ENCODE measurements at regions not wholly inside any gene's neighbourhood (a gene's known extent, or its start where the extent isn't known, plus 50 kb on each side); places are given as distances from the start of the nearest gene placed in this dataset.

DNA sequence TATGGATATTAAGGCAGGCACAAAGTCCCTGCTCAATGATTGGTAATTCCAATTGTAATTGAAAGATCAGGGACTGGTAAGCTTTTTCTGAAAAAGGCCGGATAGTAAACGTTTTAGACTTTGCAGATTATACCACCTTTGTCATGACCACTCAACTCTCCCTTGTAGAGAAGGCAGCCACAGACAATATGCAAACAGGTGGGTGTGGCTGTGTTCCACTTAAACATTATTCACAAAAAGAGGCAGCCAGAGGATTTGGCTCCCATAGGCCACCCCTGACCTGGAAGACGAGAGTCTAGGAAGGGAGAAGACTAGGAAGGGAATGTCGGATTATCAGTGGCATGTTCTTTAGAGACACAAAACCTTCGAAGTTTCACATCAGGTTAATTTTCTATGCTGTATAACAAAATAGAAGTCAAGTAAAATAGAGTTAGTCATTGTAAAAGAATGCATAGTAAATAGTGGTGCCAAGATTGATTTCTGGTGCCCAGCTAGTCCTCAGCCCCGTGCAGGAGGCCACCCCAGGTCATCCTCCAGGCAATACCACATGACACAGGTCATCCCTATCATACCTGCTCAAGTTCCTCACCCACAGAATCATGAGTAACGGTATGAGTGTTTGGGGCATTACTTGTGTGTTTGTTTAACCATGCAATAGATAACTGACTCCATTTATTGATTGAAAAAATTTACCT, 193.8 kb downstream of the PLPP4 start:
- no peak for DNase-seq (ENCODE audit: low spot score, unreplicated experiment)
- H3K27me3 Mint-ChIP-seq: no peaks in the 10 kb centered on the region
- no peak overlapping the region for H3K4me3 Mint-ChIP-seq (ENCODE audit: low read depth)
- no peaks in the 10 kb centered on the region for H3K4me1 Mint-ChIP-seq (ENCODE audit: low read depth)
- no peaks in the 10 kb centered on the region for H3K36me3 Mint-ChIP-seq (ENCODE audit: insufficient read depth)
- H3K27ac Mint-ChIP-seq: no peak overlapping the region
- H3K9me3 Mint-ChIP-seq (ENCODE audit: low read depth): no peaks in the 10 kb centered on the region
- TF ChIP-seq, protein P1, sequence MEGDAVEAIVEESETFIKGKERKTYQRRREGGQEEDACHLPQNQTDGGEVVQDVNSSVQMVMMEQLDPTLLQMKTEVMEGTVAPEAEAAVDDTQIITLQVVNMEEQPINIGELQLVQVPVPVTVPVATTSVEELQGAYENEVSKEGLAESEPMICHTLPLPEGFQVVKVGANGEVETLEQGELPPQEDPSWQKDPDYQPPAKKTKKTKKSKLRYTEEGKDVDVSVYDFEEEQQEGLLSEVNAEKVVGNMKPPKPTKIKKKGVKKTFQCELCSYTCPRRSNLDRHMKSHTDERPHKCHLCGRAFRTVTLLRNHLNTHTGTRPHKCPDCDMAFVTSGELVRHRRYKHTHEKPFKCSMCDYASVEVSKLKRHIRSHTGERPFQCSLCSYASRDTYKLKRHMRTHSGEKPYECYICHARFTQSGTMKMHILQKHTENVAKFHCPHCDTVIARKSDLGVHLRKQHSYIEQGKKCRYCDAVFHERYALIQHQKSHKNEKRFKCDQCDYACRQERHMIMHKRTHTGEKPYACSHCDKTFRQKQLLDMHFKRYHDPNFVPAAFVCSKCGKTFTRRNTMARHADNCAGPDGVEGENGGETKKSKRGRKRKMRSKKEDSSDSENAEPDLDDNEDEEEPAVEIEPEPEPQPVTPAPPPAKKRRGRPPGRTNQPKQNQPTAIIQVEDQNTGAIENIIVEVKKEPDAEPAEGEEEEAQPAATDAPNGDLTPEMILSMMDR (IDR thresholded peaks at IDR 0.05; ENCODE audit: unreplicated experiment): no peak

DNA sequence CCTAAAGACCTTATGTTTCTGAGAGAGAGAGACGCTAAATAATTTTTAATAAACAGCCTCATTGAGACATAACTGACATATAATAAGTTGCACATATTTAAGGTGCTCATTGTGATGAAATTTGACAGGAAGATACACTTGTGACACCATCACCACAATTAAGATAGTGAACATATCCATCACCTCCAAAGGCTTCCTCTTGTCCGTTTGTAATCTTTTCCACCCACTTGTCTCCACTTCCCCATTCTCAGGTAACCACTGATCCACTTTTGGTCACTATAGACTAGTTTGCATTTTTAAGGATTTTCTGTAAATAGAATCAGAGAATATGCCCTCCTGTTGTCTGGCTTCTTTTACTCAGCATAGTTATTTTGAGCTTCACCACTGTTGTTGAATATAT, 195.1 kb upstream of the WDR11 start:
- no peaks in the 10 kb centered on the region for H3K36me3 Mint-ChIP-seq (ENCODE audit: insufficient read depth)
- no peak overlapping the region for H3K4me3 Mint-ChIP-seq (ENCODE audit: low read depth)
- no peak for DNase-seq (ENCODE audit: low spot score, unreplicated experiment)
- TF ChIP-seq, protein P1 (IDR thresholded peaks at IDR 0.05; ENCODE audit: unreplicated experiment): no peak
- no peaks in the 10 kb centered on the region for H3K9me3 Mint-ChIP-seq (ENCODE audit: low read depth)
- no peak overlapping the region for H3K27ac Mint-ChIP-seq
- H3K27me3 Mint-ChIP-seq: no peaks in the 10 kb centered on the region
- no peaks in the 10 kb centered on the region for H3K4me1 Mint-ChIP-seq (ENCODE audit: low read depth)

DNA sequence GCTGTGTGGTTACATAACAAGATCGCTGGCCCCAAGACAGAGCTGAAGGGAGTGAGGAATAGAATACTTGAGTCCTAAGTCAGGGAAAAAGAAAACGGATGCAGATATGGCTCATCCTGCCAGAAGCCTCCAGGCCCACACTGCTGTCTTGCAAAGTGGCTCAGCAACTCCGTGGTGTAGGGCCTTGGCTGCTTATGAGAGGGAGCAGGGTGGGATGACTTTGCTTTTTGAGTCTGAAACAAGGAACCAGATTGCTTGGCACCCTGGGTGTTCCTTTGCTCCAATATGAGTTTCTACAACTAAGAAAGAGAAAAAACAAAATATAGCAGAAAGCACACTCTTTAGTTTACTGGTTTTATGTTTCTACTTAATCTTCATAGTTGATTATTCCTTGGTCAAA, 193.8 kb upstream of the WDR11 start:
- TF ChIP-seq, protein P1 (IDR thresholded peaks at IDR 0.05; ENCODE audit: unreplicated experiment): no peak
- H3K27me3 Mint-ChIP-seq: no peaks in the 10 kb centered on the region
- no peak for DNase-seq (ENCODE audit: low spot score, unreplicated experiment)
- no peak overlapping the region for H3K4me3 Mint-ChIP-seq (ENCODE audit: low read depth)
- H3K4me1 Mint-ChIP-seq (ENCODE audit: low read depth): no peaks in the 10 kb centered on the region
- no peaks in the 10 kb centered on the region for H3K36me3 Mint-ChIP-seq (ENCODE audit: insufficient read depth)
- H3K9me3 Mint-ChIP-seq (ENCODE audit: low read depth): no peaks in the 10 kb centered on the region
- H3K27ac Mint-ChIP-seq: no peak overlapping the region

DNA sequence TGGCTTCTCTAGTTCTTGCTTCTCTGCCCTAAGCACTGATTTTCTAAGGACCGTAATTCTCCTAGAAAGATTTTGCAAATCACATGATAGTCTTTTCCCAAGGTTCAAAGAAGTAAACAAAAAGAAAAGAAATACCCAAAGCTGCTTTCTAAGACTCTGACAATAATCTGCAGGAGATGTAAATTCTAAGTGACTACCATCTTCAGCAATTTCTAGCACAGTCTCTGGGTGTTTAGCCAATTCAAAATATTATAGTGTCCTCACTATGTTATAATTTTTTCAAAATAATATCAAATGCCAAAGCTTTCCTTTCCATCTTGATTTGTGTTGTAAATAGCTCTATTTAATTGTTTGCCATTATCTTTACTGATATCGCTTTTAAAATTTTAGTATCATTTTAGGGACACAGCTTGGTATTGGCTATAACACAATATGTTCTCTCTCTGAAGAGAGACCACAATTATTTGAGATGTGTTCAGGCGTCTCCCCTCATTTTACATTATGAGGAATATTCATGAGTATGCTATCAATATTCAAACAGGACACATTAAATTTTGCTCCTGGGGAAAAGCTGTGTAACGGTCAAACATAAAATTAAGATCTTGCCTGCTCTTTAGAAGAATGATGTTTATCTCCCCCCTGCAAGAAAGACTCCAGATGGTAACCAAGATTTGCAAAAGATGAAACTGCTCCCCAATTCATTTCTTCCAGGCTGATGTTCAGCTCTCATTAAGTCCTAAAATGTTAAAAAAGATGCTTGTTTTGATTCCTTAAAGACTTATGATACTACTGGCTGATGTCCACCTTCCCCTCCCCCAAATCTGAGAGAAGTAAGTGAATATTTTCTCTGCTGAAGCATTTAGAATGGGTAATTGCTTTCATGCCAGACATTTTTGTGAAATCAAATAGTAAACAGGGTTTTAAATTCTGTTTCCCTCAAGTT, 191.9 kb upstream of the WDR11 start:
- no peaks in the 10 kb centered on the region for H3K4me1 Mint-ChIP-seq (ENCODE audit: low read depth)
- TF ChIP-seq, protein P1 (IDR thresholded peaks at IDR 0.05; ENCODE audit: unreplicated experiment): no peak
- no peaks in the 10 kb centered on the region for H3K27me3 Mint-ChIP-seq
- no peak overlapping the region for H3K27ac Mint-ChIP-seq
- DNase-seq (ENCODE audit: low spot score, unreplicated experiment): no peak
- H3K36me3 Mint-ChIP-seq (ENCODE audit: insufficient read depth): no peaks in the 10 kb centered on the region
- H3K4me3 Mint-ChIP-seq (ENCODE audit: low read depth): no peak overlapping the region
- no peaks in the 10 kb centered on the region for H3K9me3 Mint-ChIP-seq (ENCODE audit: low read depth)

DNA sequence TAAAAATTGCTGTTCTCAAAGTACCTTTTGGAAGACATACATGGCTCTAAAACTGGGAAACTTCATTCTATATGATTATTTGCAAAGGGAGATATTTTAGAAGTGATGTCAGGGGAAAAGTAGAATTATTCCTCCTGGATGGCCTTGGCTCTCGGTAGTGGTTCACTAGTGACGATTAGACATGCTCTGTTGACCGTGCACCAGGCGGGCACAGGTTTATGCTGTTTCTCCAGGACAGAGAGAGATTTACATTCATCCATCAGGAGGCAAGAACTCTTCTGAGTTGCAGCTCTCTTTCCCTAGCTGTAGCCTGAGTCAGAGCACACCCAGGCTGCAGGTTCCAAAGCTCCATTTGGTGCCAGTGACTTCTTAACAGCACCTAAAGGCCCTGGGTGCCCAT, 184.9 kb upstream of the WDR11 start:
- no peak overlapping the region for H3K4me3 Mint-ChIP-seq (ENCODE audit: low read depth)
- H3K27me3 Mint-ChIP-seq: peaks cover 6% of the 10 kb centered on the region
- no peak overlapping the region for H3K27ac Mint-ChIP-seq
- no peaks in the 10 kb centered on the region for H3K36me3 Mint-ChIP-seq (ENCODE audit: insufficient read depth)
- no peak for DNase-seq (ENCODE audit: low spot score, unreplicated experiment)
- no peaks in the 10 kb centered on the region for H3K9me3 Mint-ChIP-seq (ENCODE audit: low read depth)
- TF ChIP-seq, protein P1 (IDR thresholded peaks at IDR 0.05; ENCODE audit: unreplicated experiment): no peak
- no peaks in the 10 kb centered on the region for H3K4me1 Mint-ChIP-seq (ENCODE audit: low read depth)

Data from progenitor cell of endocrine pancreas (in vitro differentiated cells).